ENCODE measurements at regions not wholly inside any gene's neighbourhood (a gene's known extent, or its start where the extent isn't known, plus 50 kb on each side); places are given as distances from the start of the nearest gene placed in this dataset.

- TF ChIP-seq EZH2 (IDR thresholded peaks at IDR 0.05; ENCODE audit: borderline replicate concordance, low read depth, low read length, severe bottlenecking) (no peak), CTCF (IDR thresholded peaks at IDR 0.05; ENCODE audit: borderline replicate concordance, extremely low read depth, low read length, poor library complexity, severe bottlenecking) (no peak)
Measured at GRCh38 chr7:67866812-67867211, 870.2 kb downstream of the TYW1 start.

Data from DND-41 (cell line).